GM23338 (cell line): ENCODE measurements at regions not wholly inside any gene's neighbourhood (a gene's known extent, or its start where the extent isn't known, plus 50 kb on each side); places are given as distances from the start of the nearest gene placed in this dataset.

Experiments
- ATAC-seq: fragments of 200-7000 bp; cut with Tn5 transposase; 3 replicates; pipeline ENCODE4 v1.9.1; 2020
- DNase-seq: peaks from one replicate; pipeline ENCODE4 v3.0.0-alpha.2; 2015; ENCODE audit warnings: low spot score
- H2AFZ ChIP-seq: fragments of 200-600 bp; sonication (generic); 2 replicates; pipeline ENCODE4 v1.8.0; 2016; ENCODE audit warnings: antibody characterized with exemption, mild to moderate bottlenecking, moderate library complexity
- H3F3A ChIP-seq: fragments of 200-600 bp; sonication (generic); replicated peaks from 2 replicates; pipeline ENCODE4 v1.8.0; 2017; ENCODE audit warnings: antibody characterized with exemption, mixed run types, low read depth
- H3K27ac ChIP-seq: fragments of 200-600 bp; sonication (generic); 2 replicates; pipeline ENCODE4 v1.6.1; 2016; ENCODE audit warnings: low read depth
- H3K27me3 ChIP-seq: fragments of 200-600 bp; sonication (generic); 2 replicates; pipeline ENCODE4 v1.8.0; 2016; ENCODE audit warnings: mild to moderate bottlenecking, mixed run types, moderate library complexity; ENCODE audit not compliant: insufficient read depth
- H3K36me3 ChIP-seq: fragments of 200-600 bp; sonication (generic); 2 replicates; pipeline ENCODE4 v1.8.0; 2016; ENCODE audit warnings: mild to moderate bottlenecking; ENCODE audit not compliant: insufficient read depth
- H3K4me1 ChIP-seq: fragments of 200-600 bp; sonication (generic); 2 replicates; pipeline ENCODE4 v1.8.0; 2016; ENCODE audit warnings: mild to moderate bottlenecking, moderate library complexity; ENCODE audit not compliant: insufficient read depth
- H3K4me2 ChIP-seq: fragments of 200-600 bp; sonication (generic); 2 replicates; pipeline ENCODE4 v1.7.1; 2017; ENCODE audit warnings: mixed run types
- H3K4me3 ChIP-seq: fragments of 200-600 bp; sonication (generic); 2 replicates; pipeline ENCODE4 v1.6.1; 2016; ENCODE audit warnings: mixed run types
- H3K79me2 ChIP-seq: fragments of 200-600 bp; sonication (generic); replicated peaks from 2 replicates; pipeline ENCODE4 v1.8.0; 2017; ENCODE audit warnings: mild to moderate bottlenecking; ENCODE audit not compliant: insufficient read depth
- H3K9me2 ChIP-seq: fragments of 200-600 bp; sonication (generic); 2 replicates; pipeline ENCODE4 v1.8.0; 2017; ENCODE audit not compliant: insufficient read depth
- H4K20me1 ChIP-seq: fragments of 200-600 bp; sonication (generic); replicated peaks from 2 replicates; pipeline ENCODE4 v1.8.0; 2017; ENCODE audit warnings: mild to moderate bottlenecking; ENCODE audit not compliant: insufficient read depth
- H3K27ac Mint-ChIP-seq: 2 replicates; pipeline ENCODE4 v1.8.0; 2020; ENCODE audit warnings: inconsistent platforms, mild to moderate bottlenecking, moderate library complexity, mixed read lengths
- H3K27me3 Mint-ChIP-seq: 3 replicates; pipeline ENCODE4 v1.8.0; 2022; ENCODE audit warnings: low read depth, mild to moderate bottlenecking, moderate library complexity, mixed read lengths, inconsistent platforms; ENCODE audit not compliant: insufficient read depth, poor library complexity
- H3K36me3 Mint-ChIP-seq: 3 replicates; pipeline ENCODE4 v1.8.0; 2021; ENCODE audit warnings: low read depth, mild to moderate bottlenecking, inconsistent platforms, moderate library complexity, mixed read lengths
- H3K4me1 Mint-ChIP-seq: 3 replicates; pipeline ENCODE4 v1.8.0; 2020; ENCODE audit warnings: mild to moderate bottlenecking, inconsistent platforms, mixed read lengths
- H3K4me3 Mint-ChIP-seq: 3 replicates; pipeline ENCODE4 v1.8.0; 2021; ENCODE audit warnings: moderate library complexity, mild to moderate bottlenecking, inconsistent platforms, mixed read lengths
- H3K9me3 Mint-ChIP-seq: 3 replicates; pipeline ENCODE4 v1.8.0; 2020; ENCODE audit warnings: moderate library complexity, mild to moderate bottlenecking, inconsistent platforms, mixed read lengths
- CREB1 ChIP-seq: fragments of 250-450 bp; sonication (Bioruptor Pico); IDR thresholded peaks from 2 replicates; pipeline ENCODE4 v1.5.0; 2020; ENCODE audit warnings: low read depth, mild to moderate bottlenecking, moderate library complexity
- EZH2 ChIP-seq: fragments of 200-600 bp; sonication (generic); IDR thresholded peaks from one replicate; pipeline ENCODE4 v1.8.0; 2017; ENCODE audit warnings: antibody characterized with exemption, mild to moderate bottlenecking, low read depth; ENCODE audit not compliant: unreplicated experiment
- EZH2phosphoT487 ChIP-seq: fragments of 200-600 bp; sonication (generic); IDR thresholded peaks from one replicate; pipeline ENCODE4 v1.8.1; 2018; ENCODE audit warnings: antibody characterized with exemption; ENCODE audit not compliant: unreplicated experiment
- JUNB ChIP-seq: IDR thresholded peaks from one replicate; pipeline ENCODE4 v1.6.1; 2016; ENCODE audit warnings: antibody characterized with exemption; ENCODE audit not compliant: unreplicated experiment
- REST ChIP-seq: IDR thresholded peaks from one replicate; pipeline ENCODE4 v1.6.1; 2018; ENCODE audit warnings: antibody characterized with exemption; ENCODE audit not compliant: unreplicated experiment
- ZNF462 ChIP-seq: fragments of 250-450 bp; sonication (Bioruptor Pico); IDR thresholded peaks from 2 replicates; pipeline ENCODE4 v1.5.0; 2020; ENCODE audit warnings: mild to moderate bottlenecking, moderate library complexity

GRCh38 chr2:175734686-175735085 lies 267.4 kb downstream of the LNPK start (continued):
- no peak for TF ChIP-seq ZNF462 (CRISPR knock-in tag)
- no peak for TF ChIP-seq EZH2phosphoT487

GRCh38 chr2:175732531-175732930 lies 269.5 kb downstream of the LNPK start:
- H3K4me1 Mint-ChIP-seq = peaks cover 3% of the 10 kb centered on the region
- no peak overlapping the region for H3K27ac Mint-ChIP-seq
- no peaks in the 10 kb centered on the region for H3K79me2 ChIP-seq
- DNase-seq (no peak), ATAC-seq (no peak)
- no peaks in the 10 kb centered on the region for H3K27me3 ChIP-seq
- no peak overlapping the region for H3K4me3 Mint-ChIP-seq
- H3K36me3 Mint-ChIP-seq = no peaks in the 10 kb centered on the region
- H3K9me2 ChIP-seq = peaks cover 12% of the 10 kb centered on the region
- H3K4me3 ChIP-seq = no peak overlapping the region
- H3K36me3 ChIP-seq = no peaks in the 10 kb centered on the region
- H2AFZ ChIP-seq = no peak overlapping the region
- peaks cover 5% of the 10 kb centered on the region for H3K27me3 Mint-ChIP-seq
- H3K4me2 ChIP-seq = no peak overlapping the region
- no peak for TF ChIP-seq JUNB
- TF ChIP-seq REST = no peak
- no peak for TF ChIP-seq EZH2
- TF ChIP-seq CREB1 (CRISPR knock-in tag) = no peak
- no peaks in the 10 kb centered on the region for H3F3A ChIP-seq
- H3K4me1 ChIP-seq = no peaks in the 10 kb centered on the region
- H3K27ac ChIP-seq = no peak overlapping the region
- no peaks in the 10 kb centered on the region for H4K20me1 ChIP-seq
- H3K9me3 Mint-ChIP-seq = no peaks in the 10 kb centered on the region
